Mesenchymal stem cell (in vitro differentiated cells and primary cell): ENCODE measurements at regions not wholly inside any gene's neighbourhood (a gene's known extent, or its start where the extent isn't known, plus 50 kb on each side); places are given as distances from the start of the nearest gene placed in this dataset.

Experiments used
- DNase-seq: peaks from one replicate; pipeline ENCODE4 v3.0.0-alpha.2; 2013
- H2AFZ ChIP-seq: one replicate; pipeline ENCODE4 v1.6.1; 2013; ENCODE audit warnings: low read depth, mild to moderate bottlenecking, control low read depth, inconsistent platforms, low read length, moderate library complexity
- H2AK5ac ChIP-seq: 2 replicates; pipeline ENCODE4 v1.6.1; 2013; ENCODE audit warnings: low read length, moderate library complexity, mild to moderate bottlenecking, inconsistent platforms; ENCODE audit not compliant: severe bottlenecking
- H2BK120ac ChIP-seq: one replicate; pipeline ENCODE4 v1.6.1; 2013; ENCODE audit warnings: low read depth, mild to moderate bottlenecking, inconsistent platforms, low read length, moderate library complexity
- H2BK12ac ChIP-seq, 2 experiments: one replicate each; pipeline ENCODE4 v1.6.1; 2013; ENCODE audit warnings: inconsistent platforms in 2 of 2, low read length in 2 of 2, mild to moderate bottlenecking in 2 of 2, moderate library complexity in 2 of 2, control low read depth in 1 of 2
- H2BK15ac ChIP-seq: one replicate; pipeline ENCODE4 v1.6.1; 2013; ENCODE audit warnings: mild to moderate bottlenecking, low read depth, inconsistent platforms; ENCODE audit not compliant: poor library complexity, severe bottlenecking
- H2BK5ac ChIP-seq: 2 replicates; pipeline ENCODE4 v1.6.1; 2013; ENCODE audit warnings: low read depth, mild to moderate bottlenecking, low read length, control low read depth, inconsistent platforms; ENCODE audit not compliant: poor library complexity, severe bottlenecking
- H3K14ac ChIP-seq, 2 experiments: one replicate each; pipeline ENCODE4 v1.6.1; 2013; ENCODE audit warnings: inconsistent platforms in 2 of 2, low read length in 2 of 2, control low read depth in 1 of 2, mild to moderate bottlenecking in 1 of 2, moderate library complexity in 1 of 2
- H3K18ac ChIP-seq, 2 experiments: one replicate each; pipeline ENCODE4 v1.6.1; 2013; ENCODE audit warnings: inconsistent platforms in 2 of 2, low read length in 2 of 2, control low read depth in 1 of 2, low read depth in 1 of 2, mild to moderate bottlenecking in 1 of 2
- H3K23ac ChIP-seq, 2 experiments: one replicate each; pipeline ENCODE4 v1.6.1; 2013; ENCODE audit warnings: inconsistent platforms in 2 of 2, low read length in 2 of 2, mild to moderate bottlenecking in 2 of 2, moderate library complexity in 2 of 2, control low read depth in 1 of 2
- H3K27ac ChIP-seq: 2 replicates; pipeline ENCODE4 v1.5.1; 2013; ENCODE audit warnings: mild to moderate bottlenecking, moderate library complexity, low read length, control low read depth, inconsistent platforms; ENCODE audit not compliant: poor library complexity, severe bottlenecking
- H3K27me3 ChIP-seq, 2 experiments: 2 replicates each; pipeline versions ENCODE4 v1.6.1 to v1.7.0; 2013; ENCODE audit warnings: low read length in 2 of 2, mild to moderate bottlenecking in 2 of 2, moderate library complexity in 2 of 2, control low read depth in 1 of 2, inconsistent platforms in 1 of 2; ENCODE audit not compliant: control insufficient read depth in 1 of 2, insufficient read depth in 1 of 2
- H3K36me3 ChIP-seq, 2 experiments: 2 replicates each; pipeline versions ENCODE4 v1.6.1 to v1.7.0; 2013; ENCODE audit warnings: low read length in 2 of 2, control low read depth in 1 of 2, inconsistent platforms in 1 of 2, low read depth in 1 of 2, mild to moderate bottlenecking in 1 of 2; ENCODE audit not compliant: insufficient read depth in 2 of 2, control insufficient read depth in 1 of 2
- H3K4ac ChIP-seq, 2 experiments: one replicate each; pipeline ENCODE4 v1.6.1; 2013; ENCODE audit warnings: inconsistent platforms in 2 of 2, low read length in 2 of 2, mild to moderate bottlenecking in 2 of 2, moderate library complexity in 2 of 2, control low read depth in 1 of 2, low read depth in 1 of 2
- H3K4me1 ChIP-seq: 2 replicates; pipeline ENCODE4 v1.6.1; 2013; ENCODE audit warnings: low read depth, low read length, control low read depth; ENCODE audit not compliant: control insufficient read depth, insufficient read depth
- H3K4me2 ChIP-seq: 2 replicates; pipeline ENCODE4 v1.6.1; 2013; ENCODE audit warnings: low read length, mild to moderate bottlenecking, inconsistent platforms; ENCODE audit not compliant: poor library complexity, severe bottlenecking
- H3K4me3 ChIP-seq, 2 experiments: 2 replicates each; pipeline versions ENCODE4 v1.5.1 to v1.7.0; 2013; ENCODE audit warnings: low read length in 2 of 2, mild to moderate bottlenecking in 2 of 2, control low read depth in 1 of 2, low read depth in 1 of 2; ENCODE audit not compliant: insufficient read depth in 1 of 2
- H3K79me1 ChIP-seq: replicated peaks from 2 replicates; pipeline ENCODE4 v1.6.1; 2013; ENCODE audit warnings: mild to moderate bottlenecking, control low read depth, low read length, inconsistent platforms; ENCODE audit not compliant: poor library complexity, severe bottlenecking
- H3K9ac ChIP-seq: 2 replicates; pipeline ENCODE4 v1.7.0; 2013; ENCODE audit warnings: mild to moderate bottlenecking, low read length, moderate library complexity
- H3K9me3 ChIP-seq: 2 replicates; pipeline ENCODE4 v1.7.0; 2013; ENCODE audit warnings: mild to moderate bottlenecking, low read length; ENCODE audit not compliant: control insufficient read depth
- H4K8ac ChIP-seq: one replicate; pipeline ENCODE4 v1.6.1; 2013; ENCODE audit warnings: inconsistent platforms, mild to moderate bottlenecking, low read length, moderate library complexity
- H4K91ac ChIP-seq: one replicate; pipeline ENCODE4 v1.6.1; 2013; ENCODE audit warnings: mild to moderate bottlenecking, low read length, inconsistent platforms
- whole genome bisulfite sequencing: methylation state at CpG from one replicate; pipeline ENCODE4 v1.1.7; 2013; ENCODE audit warnings: mixed read lengths; 5-methylcytosine and 5-hydroxymethylcytosine counted together

DNA sequence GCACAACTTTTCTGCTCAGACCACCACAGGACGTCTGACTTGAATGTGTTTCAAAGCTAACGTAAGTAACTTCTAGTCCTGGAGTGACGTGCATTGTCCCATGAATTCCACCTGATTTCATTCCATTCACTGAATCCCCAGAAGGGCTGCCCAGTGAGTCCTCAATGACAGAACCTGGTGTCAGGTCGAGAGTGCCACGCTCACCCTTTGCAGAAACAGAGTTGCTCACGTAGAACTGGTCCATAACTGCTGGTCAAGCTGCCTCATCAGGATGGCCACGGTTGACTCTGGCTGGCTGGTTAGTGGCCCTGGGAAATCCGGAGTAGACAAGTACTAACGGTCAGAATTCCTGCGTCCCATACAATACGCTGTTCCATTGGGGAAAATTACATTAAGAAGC, 50.6 kb upstream of the UBE3C start:
- Histone ChIP-seq H2BK12ac (no peak overlapping the region), H3K27ac (no peak overlapping the region), H3K4ac (no peak overlapping the region), H4K8ac (no peak overlapping the region), H3K23ac (no peak overlapping the region), H3K36me3 (no peaks in the 10 kb centered on the region), H2BK120ac (no peak overlapping the region), H3K9ac (no peak overlapping the region), H2AK5ac (no peak overlapping the region), H3K18ac (no peak overlapping the region), H3K9me3 (peaks cover 29% of the 10 kb centered on the region), H3K79me1 (no peaks in the 10 kb centered on the region), H3K4me3 (no peak overlapping the region), H3K14ac (no peak overlapping the region), H3K4me1 (peaks cover 3% of the 10 kb centered on the region), H3K27me3 (peaks cover 5 to 16% of the 10 kb centered on the region in 2 experiments), H3K4me2 (no peak overlapping the region), H2AFZ (no peak overlapping the region), H4K91ac (no peak overlapping the region), H2BK5ac (no peak overlapping the region), H2BK15ac (no peak overlapping the region)
- DNase-seq, result no peak
- WGBS, result 79% methylated on average over 11 of the region's 11 CpGs
